GM18870 (cell line): ENCODE measurements at regions not wholly inside any gene's neighbourhood (a gene's known extent, or its start where the extent isn't known, plus 50 kb on each side); places are given as distances from the start of the nearest gene placed in this dataset.

Experiments used
- ATAC-seq: cut with Tn5 transposase; IDR thresholded peaks from one replicate; pipeline ENCODE4 v1.9.1; 2021; ENCODE audit warnings: moderate library complexity; ENCODE audit not compliant: unreplicated experiment

DNA sequence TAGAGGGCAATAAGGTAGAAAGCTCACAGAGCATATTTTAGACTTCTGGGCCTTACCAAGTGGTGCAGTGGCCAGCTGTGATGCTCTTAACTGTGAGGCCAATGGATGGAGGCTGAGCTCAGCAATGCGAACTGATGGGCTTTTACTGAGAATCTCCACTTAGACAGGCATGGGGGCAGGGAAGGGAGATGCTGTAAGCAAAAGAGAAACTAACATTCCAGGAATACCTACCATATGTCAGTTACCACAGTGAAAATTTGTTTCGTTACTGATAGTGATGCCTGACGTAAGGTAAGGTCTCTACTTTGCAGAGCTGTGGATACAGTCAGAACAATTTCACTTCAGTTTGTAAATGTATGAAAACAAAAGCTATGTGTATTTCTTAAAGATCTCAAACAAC, 250.6 kb upstream of the ZFHX3 start:
- no peak for ATAC-seq

DNA sequence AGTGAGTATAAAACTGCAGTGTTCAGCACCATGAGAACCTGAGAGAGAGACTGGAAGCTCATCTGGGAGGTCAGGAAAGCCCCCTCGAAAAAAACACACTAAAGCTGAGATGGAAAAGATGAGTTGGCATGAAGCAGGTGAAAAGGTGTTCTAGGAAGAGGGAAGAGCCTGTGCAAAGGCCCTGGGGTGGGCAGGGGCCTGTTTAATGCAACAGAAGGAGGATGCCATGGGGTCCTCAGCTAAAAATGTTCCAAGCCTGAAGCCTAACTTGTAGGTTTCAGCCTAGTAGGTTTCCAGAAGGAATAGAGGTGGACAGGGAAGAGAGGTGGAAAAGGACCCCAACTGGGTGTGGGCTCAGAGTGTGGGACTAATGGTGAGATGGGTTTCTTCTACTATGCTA, 242.3 kb upstream of the ZFHX3 start:
- no peak for ATAC-seq

DNA sequence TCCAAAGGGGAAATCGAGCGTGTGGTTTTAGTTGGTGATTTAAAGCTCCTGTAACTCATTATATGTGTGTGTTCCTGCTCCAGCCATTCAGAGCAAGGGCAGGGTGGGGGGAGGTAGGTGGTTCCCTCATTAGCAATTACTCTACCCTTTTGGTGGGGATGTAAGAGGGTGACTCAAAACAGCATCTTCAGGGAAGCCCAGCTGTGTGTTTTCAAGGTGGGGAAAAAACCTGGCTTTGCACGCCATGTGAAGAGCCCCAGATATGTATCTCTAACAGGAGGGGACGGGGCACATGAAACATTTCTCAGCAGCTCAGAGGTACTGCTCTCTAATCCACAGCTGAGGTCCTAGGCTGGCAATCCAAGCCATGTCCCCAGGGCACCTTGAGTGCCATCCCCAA, 241.3 kb upstream of the ZFHX3 start:
- ATAC-seq, result peak; percentile 95

DNA sequence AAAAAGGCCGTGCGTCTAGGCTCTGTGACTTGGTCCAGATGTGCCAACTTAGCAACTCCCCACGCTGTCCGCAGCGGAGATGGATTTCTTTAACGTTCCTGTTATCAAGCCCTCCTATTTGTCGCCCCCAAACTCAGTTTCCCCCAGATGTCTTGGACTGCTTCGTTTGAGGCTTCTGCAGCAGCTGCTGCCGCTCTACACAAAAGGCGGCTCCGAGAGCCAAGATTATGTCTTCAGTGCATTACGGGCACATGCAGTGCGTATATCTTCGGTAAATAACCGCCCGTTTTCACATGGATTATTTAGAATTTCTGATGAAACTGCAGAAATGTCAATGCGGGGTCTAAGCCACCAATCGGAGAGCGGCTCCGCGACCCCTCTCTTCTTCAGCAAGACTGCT, 240.6 kb upstream of the ZFHX3 start:
- no peak for ATAC-seq

DNA sequence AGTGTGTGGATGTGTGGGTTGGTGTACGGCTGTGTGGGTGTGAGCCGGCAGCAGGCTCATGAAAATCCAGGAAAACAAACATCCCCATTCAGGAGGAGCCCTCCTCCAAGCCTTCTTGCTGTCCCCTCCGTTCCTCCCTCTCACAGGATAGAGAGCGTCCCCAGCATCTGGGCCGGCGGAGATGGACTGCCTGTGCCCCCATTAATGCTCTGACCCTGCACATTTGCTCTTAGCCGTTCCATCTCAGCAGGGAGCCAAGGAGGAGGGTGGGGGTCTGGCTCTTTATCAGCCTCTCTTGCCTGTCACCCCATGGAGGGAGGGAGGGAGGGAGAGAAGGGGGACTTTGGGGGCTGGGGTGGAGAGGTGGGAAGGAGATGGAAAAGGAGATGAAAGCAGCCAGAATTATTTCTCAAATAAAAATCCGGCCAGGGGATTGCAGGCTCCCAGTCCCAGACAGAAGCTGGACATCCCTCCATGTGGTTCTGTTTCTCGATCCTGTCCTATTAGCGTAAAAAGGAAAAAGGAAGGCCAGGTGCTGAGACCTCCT, 240.0 kb upstream of the ZFHX3 start:
- no peak for ATAC-seq

DNA sequence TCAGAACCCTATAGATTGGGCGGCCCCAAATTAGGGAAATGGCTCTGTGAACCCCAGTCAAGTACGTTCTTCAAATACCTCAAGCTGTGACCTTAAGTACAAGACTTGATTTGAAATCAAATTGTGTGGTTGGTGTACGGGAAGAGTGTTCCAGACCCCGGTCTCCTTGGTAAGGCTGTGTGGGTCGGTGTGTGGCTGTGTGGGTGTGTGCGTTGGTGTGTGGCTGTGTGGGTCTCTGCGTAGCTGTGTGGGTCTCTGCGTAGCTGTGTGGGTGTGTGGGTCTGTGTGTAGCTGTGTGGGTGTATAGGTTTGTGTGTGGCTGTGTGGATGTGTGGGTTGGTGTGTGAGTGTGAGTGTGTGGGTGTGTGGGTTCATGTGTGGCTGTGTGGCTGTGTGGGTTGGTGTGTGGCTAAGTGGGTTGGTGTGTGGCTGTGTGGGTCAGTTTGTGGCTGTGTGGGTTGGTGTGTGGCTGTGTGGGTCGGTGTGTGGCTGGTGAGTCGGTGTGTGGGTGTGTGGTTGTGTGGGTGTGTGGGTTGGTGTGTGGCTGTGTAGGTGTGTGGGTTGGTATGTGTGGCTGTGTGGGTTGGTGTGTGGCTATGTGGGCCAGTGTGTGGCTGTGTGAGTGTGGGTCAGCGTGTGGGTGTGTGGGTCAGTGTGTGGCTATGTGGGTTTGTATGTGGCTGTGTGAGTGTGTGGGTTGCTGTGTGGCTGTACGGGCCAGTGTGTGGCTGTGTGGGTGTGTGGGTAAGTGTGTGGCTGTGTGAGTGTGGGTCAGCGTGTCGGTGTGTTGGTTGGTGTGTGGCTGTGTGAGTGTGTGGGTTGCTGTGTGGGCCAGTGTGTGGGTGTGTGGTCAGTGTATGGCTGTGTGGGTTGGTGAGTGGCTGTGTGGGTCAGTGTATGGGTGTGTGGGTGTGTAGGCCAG, 238.7 kb upstream of the ZFHX3 start:
- no peak for ATAC-seq

DNA sequence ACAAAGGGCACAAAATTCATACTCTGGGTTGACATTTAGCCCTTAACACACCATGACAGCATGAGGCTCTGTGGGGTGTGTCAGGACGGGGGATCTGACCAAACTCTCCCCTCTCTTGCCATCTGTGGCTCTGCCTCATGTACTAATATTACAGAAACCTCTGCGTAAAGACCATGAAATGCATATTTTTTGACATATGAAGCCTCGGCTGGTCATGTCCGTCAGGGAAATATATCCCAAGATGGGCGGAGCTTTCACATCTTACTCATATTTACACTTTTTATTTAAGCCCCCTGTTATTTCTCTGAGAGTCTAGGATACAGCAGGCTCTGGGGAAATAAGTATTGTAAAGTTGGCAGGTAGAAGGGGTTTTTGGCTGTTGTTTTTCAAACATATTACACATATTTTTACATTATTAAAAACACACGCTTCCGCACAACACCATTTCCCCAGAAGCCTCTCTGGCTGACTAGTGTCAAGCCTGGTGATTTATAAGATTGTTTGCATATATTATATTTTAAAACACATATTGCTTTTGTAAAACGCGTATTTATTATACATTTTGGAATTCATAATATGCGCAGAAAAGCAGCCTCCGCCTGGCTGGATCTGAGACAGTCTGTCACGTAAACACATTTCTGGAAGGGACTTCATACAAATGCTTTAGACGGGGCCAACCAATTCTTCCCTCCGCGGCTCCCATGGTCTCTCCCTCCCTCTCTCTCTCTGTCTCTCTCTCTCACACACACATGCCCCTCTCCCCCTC, 237.7 kb upstream of the ZFHX3 start:
- no peak for ATAC-seq

DNA sequence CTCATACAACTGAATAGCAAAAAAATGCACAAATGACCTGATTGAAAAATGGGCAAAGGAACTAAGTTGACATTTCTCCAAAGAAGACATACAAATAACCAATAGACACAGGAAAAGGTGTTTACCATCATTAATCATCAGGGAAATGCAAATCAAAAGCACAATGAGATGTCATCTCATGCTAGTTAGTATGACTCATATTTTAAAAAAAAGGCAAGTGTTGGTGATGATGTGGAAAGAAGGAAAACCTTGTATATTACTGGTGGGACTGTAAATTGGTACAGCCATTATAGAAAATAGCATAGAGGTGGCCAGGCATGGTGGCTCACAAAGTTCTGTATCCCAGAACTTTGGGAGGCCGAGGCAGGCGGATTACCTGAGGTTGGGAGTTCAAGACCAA, 232.5 kb upstream of the ZFHX3 start:
- no peak for ATAC-seq

DNA sequence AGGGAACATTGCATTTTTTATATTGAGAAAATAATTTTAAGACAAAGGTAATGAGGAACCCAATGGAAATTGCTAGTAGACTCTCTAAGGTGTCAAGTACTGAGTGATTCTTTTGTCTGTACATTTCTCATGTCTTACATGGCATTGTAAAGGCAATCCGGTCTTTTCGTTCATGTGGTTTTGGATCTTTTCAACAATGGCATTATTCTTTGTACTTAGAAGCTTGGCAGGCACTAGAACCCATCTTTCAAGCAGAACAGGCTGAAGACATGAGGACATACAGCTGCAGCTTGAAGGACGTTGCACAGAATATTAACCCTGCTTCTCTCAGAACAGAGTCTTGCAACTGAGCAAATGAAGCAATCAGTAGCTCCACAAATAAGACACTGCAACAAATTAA, 231.5 kb upstream of the ZFHX3 start:
- no peak for ATAC-seq

DNA sequence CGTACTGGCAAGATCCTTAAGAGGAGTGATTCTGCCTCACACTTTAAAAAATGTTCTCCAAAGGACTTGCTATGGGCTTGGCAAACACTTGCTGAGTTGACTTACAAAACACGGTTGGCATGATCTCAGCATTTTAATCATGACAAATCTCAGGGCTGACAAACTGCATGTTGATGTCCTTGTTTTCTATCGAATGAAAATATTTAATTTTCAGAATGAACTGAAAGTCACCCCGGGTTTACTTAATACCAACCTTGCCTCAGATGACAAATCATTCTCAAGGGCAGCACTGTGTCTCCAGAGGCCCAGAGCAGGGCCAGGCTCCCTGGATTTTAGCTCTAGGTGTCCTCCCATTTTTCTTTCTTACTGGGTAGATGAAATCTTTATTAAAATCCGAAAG, 229.1 kb upstream of the ZFHX3 start:
- no peak for ATAC-seq

DNA sequence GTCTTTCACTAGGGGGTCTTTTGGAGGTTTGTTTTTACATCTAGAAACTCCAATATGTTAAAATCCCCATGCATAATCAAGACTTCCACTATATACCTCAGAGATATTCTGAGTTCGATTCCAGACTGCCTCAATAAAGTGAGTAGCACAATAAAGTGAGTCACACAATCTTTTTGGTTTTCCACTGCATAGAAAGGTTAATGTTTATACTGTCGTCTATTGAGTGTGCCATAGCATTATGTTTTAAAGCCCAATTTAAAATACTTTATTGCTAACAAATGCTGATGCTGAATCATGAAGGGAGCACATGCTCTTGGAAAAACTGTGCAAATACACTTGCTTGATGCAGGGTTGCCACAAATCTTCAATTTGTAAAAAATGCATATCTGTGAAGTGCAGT, 227.5 kb upstream of the ZFHX3 start:
- ATAC-seq, result no peak

DNA sequence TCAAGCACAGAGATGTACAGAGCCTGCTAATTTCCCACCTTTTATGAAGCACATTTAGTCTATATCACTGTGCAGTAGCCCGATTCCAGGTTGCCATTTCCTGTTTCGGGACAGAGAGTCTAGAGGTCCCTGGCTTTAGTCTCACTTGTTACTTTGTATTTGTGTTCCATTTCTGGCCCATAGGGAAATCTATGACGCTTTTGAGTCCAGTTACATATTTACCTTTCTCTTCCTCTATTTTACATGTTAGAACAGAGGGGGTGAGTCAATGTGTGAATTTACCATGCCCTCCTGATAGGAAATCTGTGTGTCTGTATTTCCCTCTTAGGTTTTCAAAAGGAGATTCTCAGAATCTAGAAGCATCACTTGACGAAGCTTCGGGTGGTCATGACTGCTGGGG, 227.1 kb upstream of the ZFHX3 start:
- peak; percentile 61 for ATAC-seq

DNA sequence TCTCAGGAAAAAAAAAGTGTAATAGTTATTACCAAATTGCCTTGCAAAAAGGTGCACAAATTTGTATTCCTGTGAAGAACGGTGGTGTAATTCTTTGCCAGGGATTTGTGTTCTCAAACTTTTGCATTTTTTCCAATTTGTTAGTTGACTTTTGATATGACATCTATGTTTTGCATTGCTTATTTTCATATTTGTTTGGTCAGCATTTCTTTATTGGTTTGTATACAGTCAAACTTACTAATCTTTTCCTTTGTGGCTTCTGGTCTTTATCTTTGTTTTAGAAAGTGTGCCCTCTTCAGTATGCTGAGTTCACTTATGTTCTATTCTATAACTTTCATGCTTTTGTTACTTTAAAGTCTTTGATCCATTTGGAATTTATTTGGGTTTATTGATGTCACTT, 226.2 kb upstream of the ZFHX3 start:
- no peak for ATAC-seq

DNA sequence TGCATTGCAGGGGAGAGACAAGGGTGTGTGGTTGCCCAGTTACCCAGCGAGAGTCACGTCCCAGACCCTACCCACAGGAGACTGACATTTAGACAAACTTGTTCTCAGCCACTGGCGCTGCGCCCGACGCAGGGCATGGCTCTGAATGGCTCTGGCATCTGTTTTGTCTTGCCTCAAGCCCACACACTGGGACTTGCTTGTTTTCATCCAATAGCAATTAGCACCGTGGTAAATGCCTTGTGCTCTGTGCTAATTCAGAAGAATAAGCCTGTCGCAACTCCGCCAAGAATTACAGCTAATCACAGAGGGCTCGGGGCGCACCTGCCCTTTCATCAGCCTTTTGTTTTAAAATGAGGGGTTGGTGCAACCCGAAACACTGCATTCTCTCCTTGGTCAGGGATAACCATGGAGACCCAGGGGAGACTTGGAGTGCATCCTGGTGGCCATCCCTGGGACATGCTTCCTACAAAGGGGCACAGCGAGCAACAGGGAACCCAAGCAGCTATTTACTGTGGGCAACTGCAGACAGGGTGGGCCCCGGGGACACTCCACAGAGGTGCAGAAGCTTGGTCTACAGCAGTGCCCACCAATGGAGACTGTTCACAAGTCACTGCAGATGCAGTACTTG, 220.6 kb upstream of the ZFHX3 start:
- ATAC-seq, result no peak

DNA sequence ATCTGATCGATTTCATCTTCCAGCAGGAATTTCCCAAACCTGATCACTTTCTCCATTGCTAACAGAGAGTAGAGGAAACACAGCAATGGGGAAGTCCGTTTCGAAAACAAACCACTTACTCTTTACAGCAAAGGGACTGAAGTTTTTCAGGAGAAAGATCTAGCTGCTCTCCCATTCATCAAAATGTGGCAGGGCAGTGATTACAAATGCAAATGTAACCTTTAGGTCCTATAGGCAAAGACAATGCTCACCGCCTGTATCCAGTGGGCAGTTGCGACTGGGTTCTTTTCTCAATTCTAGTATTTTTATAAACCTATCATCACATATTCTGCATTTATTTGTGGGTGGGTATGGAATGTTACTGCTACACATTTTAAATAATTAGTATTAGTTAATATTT, 218.0 kb upstream of the ZFHX3 start:
- no peak for ATAC-seq

DNA sequence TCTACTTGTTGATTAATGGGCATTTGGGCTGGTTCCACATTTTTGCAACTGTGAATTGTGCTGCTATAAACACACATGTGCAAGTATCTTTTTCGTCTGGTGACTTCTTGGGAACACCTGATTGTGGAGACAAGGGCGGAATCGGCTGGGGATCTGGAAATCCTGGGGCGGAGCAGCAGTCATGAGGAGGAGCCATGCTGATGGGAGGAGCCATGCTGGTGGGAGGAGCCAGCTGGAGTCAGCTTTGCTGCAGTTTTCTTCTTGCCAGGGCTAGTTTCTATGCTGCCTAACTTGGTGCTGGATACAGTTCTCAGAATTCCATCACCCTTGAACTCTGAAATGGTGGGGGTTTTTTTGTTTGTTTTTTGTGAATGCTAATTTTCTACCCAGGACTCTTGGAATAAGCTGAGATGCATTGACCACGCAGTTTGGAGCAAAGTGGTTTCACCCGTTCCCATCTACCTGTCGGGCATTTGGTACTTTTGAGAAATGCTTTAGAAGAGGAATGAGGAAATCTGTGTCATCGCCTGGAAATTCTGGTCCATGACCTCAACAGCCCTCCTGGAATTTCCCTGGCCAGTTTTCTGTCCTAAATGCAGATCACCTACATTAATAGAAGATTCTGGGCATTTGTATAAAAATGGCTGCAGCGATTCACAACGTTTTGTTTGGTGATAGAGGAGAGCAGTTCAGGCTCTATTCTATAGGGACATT, 217.4 kb upstream of the ZFHX3 start:
- no peak for ATAC-seq

DNA sequence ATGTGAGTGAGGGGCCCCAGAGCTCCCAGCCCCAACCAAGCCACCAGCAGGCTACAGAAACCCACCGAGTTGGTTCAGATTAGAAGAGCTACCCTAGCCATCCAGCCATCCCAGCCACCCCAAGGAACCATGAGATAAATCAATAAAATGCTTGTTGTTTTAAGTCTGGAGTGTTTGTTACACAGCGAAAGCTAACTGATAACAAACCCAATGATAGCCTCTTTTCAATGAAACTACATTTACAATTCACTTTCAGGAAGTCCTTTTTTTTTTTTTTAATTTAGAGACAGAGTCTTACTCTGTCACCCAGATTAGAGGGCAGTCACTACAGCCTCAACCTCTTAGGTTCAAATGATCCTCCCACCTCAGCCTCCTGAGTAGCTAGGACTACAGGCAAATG, 215.0 kb upstream of the ZFHX3 start:
- ATAC-seq, result no peak

DNA sequence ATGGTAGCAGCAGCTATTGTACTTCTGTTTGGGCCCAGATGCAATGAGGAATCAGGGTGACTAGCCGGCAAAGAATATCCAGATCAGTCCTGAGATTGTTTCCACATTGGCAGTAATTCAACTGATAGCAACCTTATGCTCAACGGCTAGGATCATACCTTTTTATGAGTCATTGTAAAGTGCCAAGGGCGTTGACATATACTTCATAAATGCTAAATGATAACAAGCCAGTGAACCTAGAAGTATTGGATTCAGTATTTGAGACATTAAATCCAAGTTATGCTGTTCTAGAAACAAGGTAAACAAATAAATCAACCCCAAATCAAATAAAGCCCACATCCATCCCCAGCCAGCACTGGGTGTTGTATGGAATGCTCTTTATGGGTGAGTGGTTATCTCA, 207.1 kb upstream of the ZFHX3 start:
- ATAC-seq, result no peak

DNA sequence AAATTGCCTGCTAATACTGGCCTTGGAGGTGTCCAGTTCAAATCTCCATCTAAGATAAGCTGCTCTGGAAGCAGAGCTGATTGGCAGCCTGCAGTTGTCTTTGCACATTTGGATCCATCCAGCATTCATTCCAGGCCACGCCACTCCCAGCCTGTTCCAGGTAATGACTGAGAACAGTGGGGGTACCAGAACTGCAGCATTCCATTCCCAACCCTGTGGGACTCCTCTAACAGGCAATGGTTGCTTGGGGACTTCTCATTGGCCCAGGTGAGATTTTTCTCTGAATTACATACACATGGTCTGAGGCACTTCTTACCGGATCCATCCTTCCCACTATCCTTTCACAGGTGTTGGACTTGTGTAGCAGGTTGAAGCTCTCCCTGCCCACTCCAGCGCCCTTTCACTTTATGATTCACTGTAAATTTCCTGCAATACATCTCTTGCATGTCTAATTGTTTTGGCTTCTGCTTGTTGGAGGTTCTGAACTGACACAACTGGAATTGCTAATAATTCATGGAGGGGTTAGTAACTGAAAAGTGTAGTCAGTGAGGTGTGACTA, 206.1 kb upstream of the ZFHX3 start:
- no peak for ATAC-seq

DNA sequence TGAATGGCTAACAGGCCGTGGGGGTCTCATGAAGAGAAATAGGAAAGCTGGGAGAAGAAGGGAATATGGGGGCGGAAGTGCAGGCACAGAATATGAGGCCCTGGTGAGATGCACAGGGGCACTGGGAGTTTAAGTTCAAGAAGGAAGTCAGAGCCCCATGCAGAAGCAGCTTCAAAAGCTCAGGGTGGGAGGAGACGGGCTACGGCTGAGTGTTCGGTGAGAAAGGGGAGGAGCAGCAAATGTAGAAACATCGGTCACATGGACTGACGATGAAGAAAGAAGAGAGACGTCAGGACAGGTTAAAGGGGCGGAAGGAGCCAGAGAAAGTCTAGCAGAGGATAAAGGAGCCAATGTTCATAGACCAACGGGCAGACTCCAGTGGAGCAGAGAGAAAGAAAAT, 204.5 kb upstream of the ZFHX3 start:
- ATAC-seq, result no peak

DNA sequence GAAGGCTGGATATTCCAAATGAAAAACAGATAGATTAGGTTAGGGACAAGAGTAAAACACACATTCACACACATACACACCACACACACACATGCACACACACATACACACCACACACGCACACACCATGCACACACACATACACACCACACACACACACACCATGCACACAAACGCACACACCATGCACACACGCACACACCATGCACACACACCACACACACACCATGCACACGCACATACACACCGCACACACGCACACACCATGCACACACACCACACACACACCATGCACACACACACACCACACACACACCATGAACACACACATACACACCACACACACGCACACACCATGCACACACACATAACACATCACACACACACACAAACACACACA, 203.7 kb upstream of the ZFHX3 start:
- ATAC-seq, result no peak
